ENCODE measurements at regions not wholly inside any gene's neighbourhood (a gene's known extent, or its start where the extent isn't known, plus 50 kb on each side); places are given as distances from the start of the nearest gene placed in this dataset.

- TF ChIP-seq CTCF (IDR thresholded peaks at IDR 0.05), result no peak
Measured at GRCh38 chr17:21542070-21542469, 150.3 kb upstream of the KCNJ18 start.

- TF ChIP-seq CTCF (IDR thresholded peaks at IDR 0.05), result no peak
Measured at GRCh38 chr17:21542991-21543390, 149.3 kb upstream of the KCNJ18 start.

GRCh38 chr17:21545064-21545463, 147.3 kb upstream of the KCNJ18 start:
- no peak for TF ChIP-seq CTCF (IDR thresholded peaks at IDR 0.05)

GRCh38 chr17:21548236-21548635, 144.1 kb upstream of the KCNJ18 start:
- no peak for TF ChIP-seq CTCF (IDR thresholded peaks at IDR 0.05)

- no peak for TF ChIP-seq CTCF (IDR thresholded peaks at IDR 0.05)
Measured at GRCh38 chr17:21549107-21549687, 143.1 kb upstream of the KCNJ18 start.

- TF ChIP-seq CTCF (IDR thresholded peaks at IDR 0.05), result no peak
Measured at GRCh38 chr17:21551081-21551881, 141.0 kb upstream of the KCNJ18 start.

GRCh38 chr17:21564262-21564661, 128.1 kb upstream of the KCNJ18 start:
- no peak for TF ChIP-seq CTCF (IDR thresholded peaks at IDR 0.05)

Measured in LNCAP (cell line).